ENCODE measurements at regions not wholly inside any gene's neighbourhood (a gene's known extent, or its start where the extent isn't known, plus 50 kb on each side); places are given as distances from the start of the nearest gene placed in this dataset.

- DNase-seq (ENCODE audit: insufficient read length, low spot score, missing footprints): no peak
- no peak overlapping the region for H3K4me2 ChIP-seq (ENCODE audit: insufficient read depth, low read length)
- TF ChIP-seq CTCF (IDR thresholded peaks at IDR 0.05; ENCODE audit: extremely low read depth, low read depth, low read length): no peak
- H3K79me2 ChIP-seq (ENCODE audit: insufficient read depth, low read length): no peaks in the 10 kb centered on the region
- H2AFZ ChIP-seq (ENCODE audit: low read length): no peak overlapping the region
- H3K36me3 ChIP-seq (ENCODE audit: insufficient read depth, low read length): no peaks in the 10 kb centered on the region
- no peaks in the 10 kb centered on the region for H3K27me3 ChIP-seq (ENCODE audit: insufficient read depth, low read length)
- H3K4me1 ChIP-seq (ENCODE audit: insufficient read depth, low read length): no peaks in the 10 kb centered on the region
- no peak overlapping the region for H3K27ac ChIP-seq (ENCODE audit: low read depth, low read length)
- H4K20me1 ChIP-seq (ENCODE audit: insufficient read depth, low read length): no peaks in the 10 kb centered on the region
- no peak overlapping the region for H3K4me3 ChIP-seq (ENCODE audit: insufficient read depth, low read length)
- no peaks in the 10 kb centered on the region for H3K9me3 ChIP-seq (ENCODE audit: low read depth, low read length)
These were observed 409.0 kb downstream of the CDC14C start for GRCh38 chr7:49333180-49333881.

- H3K36me3 ChIP-seq (ENCODE audit: insufficient read depth, low read length): no peaks in the 10 kb centered on the region
- no peaks in the 10 kb centered on the region for H4K20me1 ChIP-seq (ENCODE audit: insufficient read depth, low read length)
- H3K27me3 ChIP-seq (ENCODE audit: insufficient read depth, low read length): no peaks in the 10 kb centered on the region
- H3K9me3 ChIP-seq (ENCODE audit: low read depth, low read length): peaks cover 2% of the 10 kb centered on the region
- H3K4me2 ChIP-seq (ENCODE audit: insufficient read depth, low read length): no peak overlapping the region
- H2AFZ ChIP-seq (ENCODE audit: low read length): no peak overlapping the region
- no peak for TF ChIP-seq CTCF (IDR thresholded peaks at IDR 0.05; ENCODE audit: extremely low read depth, low read depth, low read length)
- H3K4me3 ChIP-seq (ENCODE audit: insufficient read depth, low read length): no peak overlapping the region
- no peak for DNase-seq (ENCODE audit: insufficient read length, low spot score, missing footprints)
- H3K27ac ChIP-seq (ENCODE audit: low read depth, low read length): no peak overlapping the region
- no peaks in the 10 kb centered on the region for H3K79me2 ChIP-seq (ENCODE audit: insufficient read depth, low read length)
- H3K4me1 ChIP-seq (ENCODE audit: insufficient read depth, low read length): no peaks in the 10 kb centered on the region
These were observed 417.5 kb downstream of the CDC14C start for GRCh38 chr7:49341849-49342248.

DNA sequence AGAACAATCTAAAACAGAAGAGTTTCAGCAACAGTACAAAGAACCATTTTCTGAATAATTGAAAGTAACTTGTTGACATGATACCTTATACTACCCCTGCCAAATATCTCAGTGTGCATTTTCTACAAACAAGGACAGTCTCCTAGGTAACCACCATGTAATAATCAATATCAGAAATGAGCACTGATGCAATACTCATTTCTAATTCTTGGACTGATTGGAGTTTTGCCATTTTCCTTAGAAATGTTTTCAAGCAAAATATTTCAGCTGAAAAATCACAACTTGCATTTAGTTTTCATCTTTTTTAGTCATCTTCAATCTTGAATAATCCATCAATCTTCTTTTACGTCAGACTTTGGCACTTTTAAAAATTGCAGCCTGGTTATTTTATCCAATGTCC is 420.2 kb downstream of the CDC14C start:
- H3K36me3 ChIP-seq (ENCODE audit: insufficient read depth, low read length): no peaks in the 10 kb centered on the region
- no peak for TF ChIP-seq CTCF (IDR thresholded peaks at IDR 0.05; ENCODE audit: extremely low read depth, low read depth, low read length)

DNA sequence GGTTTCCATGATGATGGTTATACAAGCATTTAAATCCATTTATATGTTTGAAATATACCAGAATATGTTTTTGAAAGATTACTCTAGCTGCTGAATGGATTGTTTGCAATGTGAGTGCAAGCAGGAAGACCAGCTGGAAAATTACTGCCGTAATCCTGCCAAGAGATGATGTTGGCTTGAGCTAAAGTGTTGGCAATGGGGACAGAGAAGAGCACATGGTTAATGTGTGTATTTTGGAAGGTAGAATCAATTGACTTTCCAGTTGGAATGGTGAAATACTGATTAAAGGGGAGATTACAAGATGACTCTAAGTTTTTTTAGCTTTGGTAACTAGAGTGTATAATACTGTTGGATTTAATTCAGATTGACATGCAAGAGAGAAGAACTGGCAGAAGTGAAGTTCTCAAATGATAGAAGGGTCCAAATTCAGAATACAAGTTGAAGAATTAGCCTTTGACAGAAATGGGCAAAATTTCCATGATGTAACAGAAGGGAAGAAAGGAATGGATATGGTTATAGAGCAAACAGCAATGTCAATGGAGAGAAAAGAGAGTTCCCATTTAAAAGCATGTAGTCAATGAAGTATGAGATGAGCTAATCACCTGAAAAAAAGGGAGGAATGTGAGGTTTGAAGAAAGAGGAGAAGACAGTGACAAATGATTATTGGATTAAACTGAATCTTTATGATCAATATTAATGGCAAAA is 422.0 kb downstream of the CDC14C start:
- Histone ChIP-seq H3K4me3 (ENCODE audit: insufficient read depth, low read length) (no peak overlapping the region), H3K79me2 (ENCODE audit: insufficient read depth, low read length) (no peaks in the 10 kb centered on the region), H3K9me3 (ENCODE audit: low read depth, low read length) (peaks cover 2% of the 10 kb centered on the region), H3K27me3 (ENCODE audit: insufficient read depth, low read length) (no peaks in the 10 kb centered on the region), H2AFZ (ENCODE audit: low read length) (no peak overlapping the region), H3K4me2 (ENCODE audit: insufficient read depth, low read length) (no peak overlapping the region), H3K4me1 (ENCODE audit: insufficient read depth, low read length) (no peaks in the 10 kb centered on the region), H3K36me3 (ENCODE audit: insufficient read depth, low read length) (no peaks in the 10 kb centered on the region), H4K20me1 (ENCODE audit: insufficient read depth, low read length) (no peaks in the 10 kb centered on the region), H3K27ac (ENCODE audit: low read depth, low read length) (no peak overlapping the region)
- no peak for DNase-seq (ENCODE audit: insufficient read length, low spot score, missing footprints)
- TF ChIP-seq CTCF (IDR thresholded peaks at IDR 0.05; ENCODE audit: extremely low read depth, low read depth, low read length): no peak

More for the DNA sequence above, 420.2 kb downstream of the CDC14C start:
- H3K27me3 ChIP-seq (ENCODE audit: insufficient read depth, low read length): no peaks in the 10 kb centered on the region
- H2AFZ ChIP-seq (ENCODE audit: low read length): no peak overlapping the region
- H3K79me2 ChIP-seq (ENCODE audit: insufficient read depth, low read length): no peaks in the 10 kb centered on the region
- no peak overlapping the region for H3K27ac ChIP-seq (ENCODE audit: low read depth, low read length)
- H3K4me1 ChIP-seq (ENCODE audit: insufficient read depth, low read length): no peaks in the 10 kb centered on the region
- DNase-seq (ENCODE audit: insufficient read length, low spot score, missing footprints): no peak
- H3K4me3 ChIP-seq (ENCODE audit: insufficient read depth, low read length): no peak overlapping the region
- H3K9me3 ChIP-seq (ENCODE audit: low read depth, low read length): peaks cover 2% of the 10 kb centered on the region
- no peaks in the 10 kb centered on the region for H4K20me1 ChIP-seq (ENCODE audit: insufficient read depth, low read length)
- no peak overlapping the region for H3K4me2 ChIP-seq (ENCODE audit: insufficient read depth, low read length)
